ENCODE measurements at regions not wholly inside any gene's neighbourhood (a gene's known extent, or its start where the extent isn't known, plus 50 kb on each side); places are given as distances from the start of the nearest gene placed in this dataset.

DNA sequence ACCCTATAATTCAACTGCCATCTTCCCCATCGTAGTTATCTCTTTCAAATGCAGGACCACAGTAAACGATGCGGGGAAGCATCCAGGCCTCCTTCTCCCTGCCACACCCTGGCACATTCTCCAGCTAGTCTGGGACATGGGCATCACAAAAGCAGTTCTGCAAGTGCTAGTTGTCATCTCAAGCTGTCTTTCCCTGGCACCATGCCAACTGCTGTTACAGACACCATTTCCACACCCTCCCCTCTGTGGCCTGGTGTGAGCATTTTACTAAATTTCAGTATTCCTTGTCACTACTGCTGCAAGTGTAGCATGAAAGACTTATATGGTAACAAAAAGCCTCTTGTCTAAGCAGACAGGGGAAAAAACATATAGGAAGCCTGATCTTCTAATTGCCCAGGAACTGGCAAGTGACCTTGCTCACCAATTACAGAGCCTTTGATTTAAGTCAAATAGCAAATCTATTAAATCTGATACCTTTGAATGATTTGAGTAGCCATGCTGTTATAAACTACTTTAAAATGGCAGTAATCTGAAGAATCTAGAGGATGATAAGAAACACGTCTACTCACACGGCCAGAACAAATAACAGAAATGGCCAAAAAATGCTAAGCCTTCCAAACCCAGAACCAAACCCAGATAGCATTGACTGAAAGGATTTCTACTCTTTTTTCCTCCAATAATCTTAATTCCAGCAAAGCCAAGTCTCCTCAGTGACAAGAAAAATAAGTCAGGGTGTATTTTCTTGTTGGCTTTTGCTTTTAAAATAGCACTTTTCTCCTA is 179.0 kb downstream of the NUFIP1 start:
- no peaks in the 10 kb centered on the region for H3K9me1 ChIP-seq (ENCODE audit: control insufficient read depth, insufficient read depth, low read length)
- ATAC-seq (no peak), DNase-seq (ENCODE audit: extremely low read depth in 1 of 4, low spot score in 3 of 4) (no peak), FAIRE-seq (no peak)
- H4K20me1 ChIP-seq (replicated peaks; ENCODE audit: control insufficient read depth, insufficient read depth, low read length): no peaks in the 10 kb centered on the region
- H3K4me1 ChIP-seq (replicated peaks in 1 of 2; ENCODE audit: control insufficient read depth in 2 of 2, insufficient read depth in 2 of 2, low read length in 2 of 2): no peaks in the 10 kb centered on the region
- no peak overlapping the region for H2AFZ ChIP-seq (ENCODE audit: low read depth, low read length)
- intact Hi-C loops (cut with micrococcal nuclease) (loop anchor here (5.0 kb wide), 1 partner anchor 328 kb away; no protein-coding TSS in a partner anchor), in situ Hi-C loops (cut with MboI) (no loop called here)
- H3K4me3 ChIP-seq: no peak overlapping the region
- peak; percentile 97 for TF ChIP-seq NFIC (IDR thresholded peaks at IDR 0.05)
- no peak for TF ChIP-seq ZC3H4 (CRISPR knock-in tag; IDR thresholded peaks at IDR 0.05; ENCODE audit: borderline replicate concordance)
- TF ChIP-seq TFAM (CRISPR knock-in tag; conservative IDR thresholded peaks at IDR 0.05): no peak
- no peak for TF ChIP-seq KAT2B (IDR thresholded peaks at IDR 0.05; ENCODE audit: low read depth, low read length)
- TF ChIP-seq NFIX (CRISPR knock-in tag; IDR thresholded peaks at IDR 0.05; ENCODE audit: low read depth): peak; percentile 87
- WGBS (ENCODE audit: insufficient coverage, low coverage, missing lambda C conversion rate): 3% methylated on average over 5 of the region's 5 CpGs
- no peaks in the 10 kb centered on the region for H3K9me3 ChIP-seq (replicated peaks; ENCODE audit: control insufficient read depth, insufficient read depth, low read depth, low read length)
- H3K79me2 ChIP-seq (ENCODE audit: control insufficient read depth, insufficient read depth, low read length): no peaks in the 10 kb centered on the region
- no peak overlapping the region for H3K27ac ChIP-seq (ENCODE audit: extremely low read depth, low read depth, low read length)
- BruUV-seq (replicated peaks): no TSS peak
- no peak overlapping the region for H3K4me2 ChIP-seq (ENCODE audit: insufficient read depth, low read length)
- CTCF ChIA-PET (ENCODE audit: low intra/inter-chr PET ratio): no interaction called here
- H3K36me3 ChIP-seq (ENCODE audit: control insufficient read depth, insufficient read depth, low read length): no peaks in the 10 kb centered on the region
- H3K27me3 ChIP-seq (ENCODE audit: control insufficient read depth in 2 of 2, insufficient read depth in 2 of 2, low read length in 2 of 2): peaks cover 0 to 3% of the 10 kb centered on the region in 2 experiments; a peak in 1 of 5 replicates
- no peak overlapping the region for H3K9ac ChIP-seq (ENCODE audit: insufficient read depth in 1 of 2, low read depth in 2 of 2, low read length in 2 of 2)
- POLR2A ChIA-PET: interaction anchor here (0.6 kb wide), 1 partner anchor 11 kb away, joined by 3 read pairs; no protein-coding TSS in a partner anchor

DNA sequence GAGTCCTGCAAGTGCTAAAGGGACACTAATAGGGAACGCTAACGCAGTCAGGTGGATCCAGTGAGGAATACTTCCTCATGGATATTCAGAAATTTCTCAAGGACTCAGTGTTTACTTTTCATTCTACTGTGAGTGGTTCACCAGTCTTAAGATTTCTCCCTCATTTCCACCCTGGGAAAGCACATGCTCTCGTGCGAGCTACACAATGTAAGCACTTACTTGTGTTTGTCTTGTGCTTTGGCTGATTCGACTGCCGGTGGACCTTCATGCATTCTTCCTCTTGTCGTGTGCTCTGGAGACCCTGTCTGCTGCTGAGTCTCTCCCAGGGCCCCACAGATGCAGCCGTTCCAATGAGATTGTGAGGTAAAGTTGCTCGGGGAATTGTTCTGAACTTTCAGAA is 180.1 kb downstream of the NUFIP1 start:
- no peaks in the 10 kb centered on the region for H3K27me3 ChIP-seq (ENCODE audit: control insufficient read depth in 2 of 2, insufficient read depth in 2 of 2, low read length in 2 of 2)
- H3K79me2 ChIP-seq (ENCODE audit: control insufficient read depth, insufficient read depth, low read length): no peaks in the 10 kb centered on the region
- H3K27ac ChIP-seq (ENCODE audit: extremely low read depth, low read depth, low read length): no peak overlapping the region
- 0% methylated on average over 9 of the region's 9 CpGs for WGBS (ENCODE audit: insufficient coverage, low coverage, missing lambda C conversion rate)
- H3K9me3 ChIP-seq (replicated peaks; ENCODE audit: control insufficient read depth, insufficient read depth, low read depth, low read length): no peaks in the 10 kb centered on the region
- no TSS peak for BruUV-seq (replicated peaks)
- ChIA-PET CTCF (ENCODE audit: low intra/inter-chr PET ratio) (no interaction called here), POLR2A (no interaction called here)
- no peaks in the 10 kb centered on the region for H3K36me3 ChIP-seq (ENCODE audit: control insufficient read depth, insufficient read depth, low read length)
- H3K4me2 ChIP-seq (ENCODE audit: insufficient read depth, low read length): no peak overlapping the region
- H3K9me1 ChIP-seq (ENCODE audit: control insufficient read depth, insufficient read depth, low read length): no peaks in the 10 kb centered on the region
- no peak overlapping the region for H2AFZ ChIP-seq (ENCODE audit: low read depth, low read length)
- H3K9ac ChIP-seq (ENCODE audit: insufficient read depth in 1 of 2, low read depth in 2 of 2, low read length in 2 of 2): no peak overlapping the region
- no peak for TF ChIP-seq GATAD2B (IDR thresholded peaks at IDR 0.05; ENCODE audit: borderline replicate concordance)
- H4K20me1 ChIP-seq (replicated peaks; ENCODE audit: control insufficient read depth, insufficient read depth, low read length): no peaks in the 10 kb centered on the region
- DNase-seq (ENCODE audit: extremely low read depth in 1 of 4, low spot score in 3 of 4): no peak
- no peak for FAIRE-seq
- intact Hi-C loops (cut with micrococcal nuclease) (no loop called here), in situ Hi-C loops (cut with MboI) (no loop called here)
- ATAC-seq: no peak
- no peaks in the 10 kb centered on the region for H3K4me1 ChIP-seq (replicated peaks in 1 of 2; ENCODE audit: control insufficient read depth in 2 of 2, insufficient read depth in 2 of 2, low read length in 2 of 2)
- H3K4me3 ChIP-seq: no peak overlapping the region
